A673 (cell line): ENCODE measurements at regions not wholly inside any gene's neighbourhood (a gene's known extent, or its start where the extent isn't known, plus 50 kb on each side); places are given as distances from the start of the nearest gene placed in this dataset.

Experiments used
- CTCF ChIP-seq: fragments of 300-800, 200-600 bp; sonication (generic); conservative IDR thresholded peaks from 2 replicates; pipeline ENCODE4 v1.5.1; 2017; ENCODE audit warnings: low read depth, mild to moderate bottlenecking, antibody characterized with exemption, low read length, moderate library complexity, mixed read lengths
- EZH2 ChIP-seq: fragments of 200-600 bp; sonication (generic); IDR thresholded peaks from 2 replicates; pipeline ENCODE4 v1.6.1; 2017; ENCODE audit warnings: borderline replicate concordance, low read depth, mild to moderate bottlenecking, mixed read lengths, antibody characterized with exemption, low read length; ENCODE audit not compliant: poor library complexity, severe bottlenecking

GRCh38 chr2:56026828-56027227, 103.2 kb upstream of the EFEMP1 start:
- TF ChIP-seq CTCF = no peak
- no peak for TF ChIP-seq EZH2
